ENCODE measurements at regions not wholly inside any gene's neighbourhood (a gene's known extent, or its start where the extent isn't known, plus 50 kb on each side); places are given as distances from the start of the nearest gene placed in this dataset.
"Not testable (repeated sequence)": the region's sequence is repeated elsewhere in the genome, so short reads cannot be mapped to it uniquely, and the experiment has no call there.

DNA sequence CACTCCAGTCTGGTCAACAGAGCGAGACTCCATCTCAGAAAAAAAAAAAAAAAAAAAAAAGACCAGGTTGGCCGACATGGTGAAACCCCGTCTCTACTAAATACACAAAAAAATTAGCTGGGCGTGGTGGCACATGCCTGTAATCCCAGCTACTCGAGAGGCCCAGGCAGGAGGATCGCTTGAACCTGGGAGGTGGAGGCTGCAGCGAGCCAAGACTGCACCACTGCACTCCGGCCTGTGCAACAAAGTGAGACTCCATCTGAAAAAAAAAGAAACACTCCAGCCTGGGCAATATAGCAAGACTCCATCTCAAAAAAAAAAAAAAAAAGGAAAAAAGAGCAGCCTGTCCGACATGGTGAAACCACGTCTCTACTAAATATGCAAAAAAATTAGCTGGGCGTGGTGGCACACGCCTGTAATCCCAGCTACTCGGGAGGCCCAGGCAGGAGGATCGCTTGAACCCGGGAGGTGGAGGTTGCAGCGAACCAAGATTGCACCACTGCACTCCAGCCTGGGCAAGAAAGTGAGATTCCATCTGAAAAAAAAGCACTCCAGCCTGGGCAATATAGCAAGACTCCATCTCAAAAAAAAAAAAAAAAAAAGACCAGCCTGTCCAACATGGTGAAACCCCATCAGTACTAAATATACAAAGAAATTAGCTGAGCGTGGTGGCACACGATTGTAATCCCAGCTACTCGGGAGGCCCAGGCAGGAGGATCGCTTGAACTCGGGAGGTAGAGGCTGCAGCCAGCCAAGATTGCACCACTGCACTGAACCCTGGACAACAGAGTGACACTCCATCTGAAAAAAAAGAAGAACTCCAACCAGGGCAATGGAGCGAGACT lies 343.3 kb upstream of the PLGLB2 start:
- H2AFZ ChIP-seq (ENCODE audit: control insufficient read depth, low read length); dilution Hi-C loops (cut with MboI; ENCODE audit: extremely low pct_ligation_motif_present, low sequenced_read_pairs): not testable (repeated sequence)

DNA sequence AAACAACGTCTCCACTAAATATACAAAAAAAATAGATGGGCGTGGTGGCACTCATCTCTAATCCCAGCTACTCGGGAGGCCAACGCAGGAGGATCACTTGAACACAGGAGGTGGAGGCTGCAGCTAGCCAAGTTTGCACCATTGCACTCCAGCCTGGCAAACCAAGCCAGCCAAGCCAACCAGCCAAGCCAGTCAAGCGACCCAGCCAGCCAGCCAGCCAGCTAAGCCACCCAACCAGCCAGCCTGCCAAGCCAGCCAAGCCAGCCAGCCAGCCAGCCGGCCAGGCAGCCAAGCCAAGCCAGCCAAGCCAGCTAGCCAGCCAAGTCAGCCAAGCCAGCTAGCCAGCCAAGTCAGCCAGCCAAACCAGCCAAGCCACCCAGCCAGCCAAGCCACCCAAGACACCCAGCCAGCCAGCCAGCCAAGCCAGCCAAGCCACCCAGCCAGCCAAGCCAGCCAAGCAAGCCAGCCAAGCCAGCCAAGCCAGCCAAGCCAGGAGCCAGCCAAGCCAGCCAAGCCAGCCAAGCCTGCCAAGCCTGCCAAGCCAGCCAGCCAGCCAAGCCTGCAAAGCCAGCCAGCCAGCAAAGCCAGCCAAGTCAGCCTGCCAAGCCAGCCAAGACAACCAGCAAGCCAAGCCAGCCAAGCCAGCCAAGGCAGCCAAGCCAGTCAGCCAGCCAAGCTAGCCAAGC lies 342.2 kb upstream of the PLGLB2 start:
- H4K20me1 ChIP-seq (ENCODE audit: control insufficient read depth, extremely low read depth, insufficient read depth, low read length); H3K9me1 ChIP-seq (ENCODE audit: control insufficient read depth, extremely low read depth, insufficient read depth, low read length); H3K9me3 ChIP-seq (ENCODE audit: control insufficient read depth, low read depth, low read length); H3K36me3 ChIP-seq (ENCODE audit: control insufficient read depth in 2 of 2, extremely low read depth in 1 of 2, insufficient read depth in 2 of 2, low read length in 2 of 2); H3K4me2 ChIP-seq (ENCODE audit: control insufficient read depth, extremely low read depth, insufficient read depth, low read depth, low read length); H2AFZ ChIP-seq (ENCODE audit: control insufficient read depth, low read length); H3K27me3 ChIP-seq (ENCODE audit: control insufficient read depth, extremely low read depth, insufficient read depth, low read length); DNase-seq (ENCODE audit: low read depth, low spot score); H3K9ac ChIP-seq (ENCODE audit: control insufficient read depth, extremely low read depth, insufficient read depth, low read length); H3K27ac ChIP-seq (ENCODE audit: control insufficient read depth, insufficient read depth, low read length); H3K4me1 ChIP-seq (ENCODE audit: control insufficient read depth, extremely low read depth, insufficient read depth, low read length); H3K4me3 ChIP-seq (ENCODE audit: control insufficient read depth in 2 of 3, extremely low read depth in 1 of 3, insufficient read depth in 2 of 3, low read depth in 1 of 3, low read length in 3 of 3); dilution Hi-C loops (cut with MboI; ENCODE audit: extremely low pct_ligation_motif_present, low sequenced_read_pairs); H3K79me2 ChIP-seq (ENCODE audit: control insufficient read depth, insufficient read depth, low read length); FAIRE-seq: not testable (repeated sequence)

More for the DNA sequence above, 343.3 kb upstream of the PLGLB2 start:
- not testable (repeated sequence) for FAIRE-seq; H3K79me2 ChIP-seq (ENCODE audit: control insufficient read depth, insufficient read depth, low read length); H3K27me3 ChIP-seq (ENCODE audit: control insufficient read depth, extremely low read depth, insufficient read depth, low read length); H3K9me3 ChIP-seq (ENCODE audit: control insufficient read depth, low read depth, low read length); H3K9ac ChIP-seq (ENCODE audit: control insufficient read depth, extremely low read depth, insufficient read depth, low read length); DNase-seq (ENCODE audit: low read depth, low spot score); H4K20me1 ChIP-seq (ENCODE audit: control insufficient read depth, extremely low read depth, insufficient read depth, low read length); H3K4me1 ChIP-seq (ENCODE audit: control insufficient read depth, extremely low read depth, insufficient read depth, low read length); H3K9me1 ChIP-seq (ENCODE audit: control insufficient read depth, extremely low read depth, insufficient read depth, low read length); H3K36me3 ChIP-seq (ENCODE audit: control insufficient read depth in 2 of 2, extremely low read depth in 1 of 2, insufficient read depth in 2 of 2, low read length in 2 of 2); H3K4me3 ChIP-seq (ENCODE audit: control insufficient read depth in 2 of 3, extremely low read depth in 1 of 3, insufficient read depth in 2 of 3, low read depth in 1 of 3, low read length in 3 of 3); H3K4me2 ChIP-seq (ENCODE audit: control insufficient read depth, extremely low read depth, insufficient read depth, low read depth, low read length); H3K27ac ChIP-seq (ENCODE audit: control insufficient read depth, insufficient read depth, low read length)

DNA sequence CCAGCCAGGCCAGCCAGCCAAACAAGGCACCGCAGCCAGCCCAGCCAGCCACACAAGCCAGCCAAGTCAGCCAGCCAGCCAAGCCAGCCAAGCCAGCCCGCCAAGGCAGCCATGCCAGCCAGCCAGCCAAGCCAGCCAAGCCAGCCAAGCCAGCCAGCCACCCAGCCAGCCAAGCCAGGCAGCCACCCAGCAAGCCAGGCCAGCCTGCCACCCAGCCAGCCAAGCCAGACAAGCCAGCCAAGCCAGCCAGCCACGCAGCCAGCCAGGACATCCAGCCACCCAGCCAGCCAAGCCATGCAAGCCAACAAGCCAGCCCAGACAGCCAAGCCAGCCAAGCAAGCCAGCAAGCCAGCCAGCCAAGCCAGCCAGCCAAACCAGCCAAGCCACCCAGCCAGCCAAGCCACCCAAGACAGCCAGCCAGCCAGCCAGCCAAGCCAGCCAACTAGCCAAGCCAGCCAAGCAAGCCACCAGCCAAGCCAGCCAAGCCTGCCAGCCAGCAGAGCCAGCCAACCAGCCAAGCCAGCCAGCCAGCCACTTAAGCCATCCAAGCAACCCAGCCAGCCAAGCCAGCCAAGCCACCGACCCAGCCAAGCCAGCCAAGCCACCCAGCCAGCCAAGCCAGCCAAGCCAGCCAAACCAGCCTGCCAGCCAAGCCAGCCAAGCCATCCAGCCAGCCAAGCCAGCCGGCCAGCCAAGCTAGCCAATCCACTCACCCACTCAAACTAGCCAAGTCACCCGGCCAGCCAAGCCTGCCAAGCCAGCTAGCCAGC lies 341.3 kb upstream of the PLGLB2 start:
- H3K9ac ChIP-seq (ENCODE audit: control insufficient read depth, extremely low read depth, insufficient read depth, low read length); H3K9me3 ChIP-seq (ENCODE audit: control insufficient read depth, low read depth, low read length); H3K4me3 ChIP-seq (ENCODE audit: control insufficient read depth in 2 of 3, extremely low read depth in 1 of 3, insufficient read depth in 2 of 3, low read depth in 1 of 3, low read length in 3 of 3); H3K79me2 ChIP-seq (ENCODE audit: control insufficient read depth, insufficient read depth, low read length); H3K27me3 ChIP-seq (ENCODE audit: control insufficient read depth, extremely low read depth, insufficient read depth, low read length); DNase-seq (ENCODE audit: low read depth, low spot score); H3K36me3 ChIP-seq (ENCODE audit: control insufficient read depth in 2 of 2, extremely low read depth in 1 of 2, insufficient read depth in 2 of 2, low read length in 2 of 2); H3K9me1 ChIP-seq (ENCODE audit: control insufficient read depth, extremely low read depth, insufficient read depth, low read length); dilution Hi-C loops (cut with MboI; ENCODE audit: extremely low pct_ligation_motif_present, low sequenced_read_pairs); H4K20me1 ChIP-seq (ENCODE audit: control insufficient read depth, extremely low read depth, insufficient read depth, low read length); H3K4me2 ChIP-seq (ENCODE audit: control insufficient read depth, extremely low read depth, insufficient read depth, low read depth, low read length); FAIRE-seq; H3K27ac ChIP-seq (ENCODE audit: control insufficient read depth, insufficient read depth, low read length); H3K4me1 ChIP-seq (ENCODE audit: control insufficient read depth, extremely low read depth, insufficient read depth, low read length); H2AFZ ChIP-seq (ENCODE audit: control insufficient read depth, low read length): not testable (repeated sequence)

- H3K4me1 ChIP-seq (ENCODE audit: control insufficient read depth, extremely low read depth, insufficient read depth, low read length); H2AFZ ChIP-seq (ENCODE audit: control insufficient read depth, low read length); H3K79me2 ChIP-seq (ENCODE audit: control insufficient read depth, insufficient read depth, low read length); H4K20me1 ChIP-seq (ENCODE audit: control insufficient read depth, extremely low read depth, insufficient read depth, low read length); H3K4me3 ChIP-seq (ENCODE audit: control insufficient read depth in 2 of 3, extremely low read depth in 1 of 3, insufficient read depth in 2 of 3, low read depth in 1 of 3, low read length in 3 of 3); FAIRE-seq; H3K36me3 ChIP-seq (ENCODE audit: control insufficient read depth in 2 of 2, extremely low read depth in 1 of 2, insufficient read depth in 2 of 2, low read length in 2 of 2); H3K27ac ChIP-seq (ENCODE audit: control insufficient read depth, insufficient read depth, low read length); DNase-seq (ENCODE audit: low read depth, low spot score); H3K27me3 ChIP-seq (ENCODE audit: control insufficient read depth, extremely low read depth, insufficient read depth, low read length); H3K9ac ChIP-seq (ENCODE audit: control insufficient read depth, extremely low read depth, insufficient read depth, low read length); H3K9me1 ChIP-seq (ENCODE audit: control insufficient read depth, extremely low read depth, insufficient read depth, low read length); dilution Hi-C loops (cut with MboI; ENCODE audit: extremely low pct_ligation_motif_present, low sequenced_read_pairs); H3K4me2 ChIP-seq (ENCODE audit: control insufficient read depth, extremely low read depth, insufficient read depth, low read depth, low read length); H3K9me3 ChIP-seq (ENCODE audit: control insufficient read depth, low read depth, low read length): not testable (repeated sequence)
These were observed 338.3 kb upstream of the PLGLB2 start for GRCh38 chr2:87409601-87410000.
